Left kidney (tissue), 1 donor: ENCODE measurements at regions not wholly inside any gene's neighbourhood (a gene's known extent, or its start where the extent isn't known, plus 50 kb on each side); places are given as distances from the start of the nearest gene placed in this dataset.
"Not testable (repeated sequence)": the region's sequence is repeated elsewhere in the genome, so short reads cannot be mapped to it uniquely, and the experiment has no call there.

Experiments
- DNase-seq: peaks from one replicate; pipeline ENCODE4 v3.0.0-alpha.2; 2013

- DNase-seq, result peak; percentile 73
Measured at GRCh38 chr2:234156326-234156725, 105.8 kb downstream of the SPP2 start.

GRCh38 chr2:234152835-234153234, 102.3 kb downstream of the SPP2 start:
- DNase-seq, result not testable (repeated sequence)

DNA sequence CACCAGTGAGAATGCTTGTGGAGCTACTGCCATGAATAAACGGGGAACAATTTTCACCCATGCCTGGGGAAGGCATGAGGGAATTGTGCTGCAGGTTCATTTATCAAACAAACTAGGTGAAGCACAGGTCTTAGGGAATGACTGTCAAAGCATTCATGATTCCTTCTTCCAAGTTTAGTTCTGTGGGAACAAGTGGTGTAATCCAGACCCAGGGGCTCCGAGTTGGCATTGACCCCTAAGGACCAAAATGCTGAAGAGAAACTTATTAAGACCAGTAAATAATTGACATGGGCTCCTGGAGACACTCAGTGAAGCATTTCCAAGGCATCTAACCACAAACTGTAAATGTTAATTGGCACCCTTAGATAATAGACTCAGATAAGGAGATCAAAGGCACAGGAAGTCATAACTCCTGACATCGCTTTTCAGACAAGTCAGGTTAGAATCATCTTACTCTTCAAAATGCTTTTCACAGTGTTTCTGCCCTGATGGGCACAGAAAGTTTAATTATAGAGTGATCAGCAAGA, 96.9 kb downstream of the SPP2 start:
- DNase-seq, result peak; percentile 56

DNA sequence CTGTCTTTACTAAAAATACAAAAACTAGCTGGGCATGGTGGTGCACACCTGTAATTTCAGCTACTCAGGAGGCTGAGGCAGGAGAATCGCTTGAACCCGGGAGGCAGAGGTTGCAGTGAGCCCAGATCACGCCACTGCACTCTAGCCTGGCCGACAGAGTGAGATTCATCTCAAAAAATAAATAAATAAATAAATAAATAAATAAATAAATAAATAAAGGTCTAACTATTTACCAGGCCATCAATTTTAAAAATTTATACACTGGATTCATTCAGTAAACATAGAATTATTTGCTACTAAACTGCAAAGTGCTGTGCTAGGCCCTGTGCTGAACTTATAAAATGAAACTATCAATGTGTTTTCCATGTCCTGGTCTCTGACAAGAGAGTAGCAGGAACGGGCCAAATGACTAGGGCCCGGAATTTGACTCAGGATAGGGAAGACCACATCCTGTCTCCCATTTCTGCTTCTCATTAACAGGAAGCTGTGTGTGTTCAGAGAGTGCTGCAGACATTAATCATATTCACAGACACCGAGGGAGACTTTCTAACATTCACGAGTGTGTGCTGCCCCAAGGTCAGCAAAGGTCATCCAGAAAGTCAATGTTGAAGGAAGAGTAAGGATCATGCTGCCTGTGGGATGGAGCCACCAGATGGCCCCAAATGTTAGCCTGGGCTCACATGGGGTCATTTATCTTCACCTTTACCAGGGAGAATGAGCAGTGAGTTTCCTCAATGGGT, 95.8 kb downstream of the SPP2 start:
- no peak for DNase-seq

DNA sequence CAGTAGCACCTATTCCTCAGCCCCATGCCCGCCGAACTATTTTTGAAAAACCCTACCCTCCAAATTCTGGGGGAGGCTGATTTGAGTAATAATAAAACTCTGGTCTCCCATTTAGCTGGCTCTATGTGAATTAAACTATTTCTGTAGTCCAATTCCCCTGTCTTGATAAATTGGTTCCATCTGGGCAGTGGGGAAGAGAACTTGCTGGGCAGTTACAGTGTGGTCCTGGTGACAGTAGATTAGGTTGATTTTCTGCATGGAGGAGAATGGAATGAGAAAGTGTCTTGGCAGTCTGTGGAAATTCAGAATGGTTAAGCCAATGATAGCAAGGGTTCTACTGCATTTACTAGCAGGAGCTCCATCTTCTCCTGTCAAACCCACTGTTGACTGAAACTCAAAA, 95.0 kb downstream of the SPP2 start:
- DNase-seq, result no peak

GRCh38 chr2:234145057-234145456, 94.6 kb downstream of the SPP2 start:
- DNase-seq, result no peak

- no peak for DNase-seq
Measured at GRCh38 chr2:234143896-234144295, 93.4 kb downstream of the SPP2 start.

GRCh38 chr2:234142530-234142929, 92.0 kb downstream of the SPP2 start:
- DNase-seq, result no peak

GRCh38 chr2:234139755-234140154, 89.3 kb downstream of the SPP2 start:
- DNase-seq, result no peak

DNA sequence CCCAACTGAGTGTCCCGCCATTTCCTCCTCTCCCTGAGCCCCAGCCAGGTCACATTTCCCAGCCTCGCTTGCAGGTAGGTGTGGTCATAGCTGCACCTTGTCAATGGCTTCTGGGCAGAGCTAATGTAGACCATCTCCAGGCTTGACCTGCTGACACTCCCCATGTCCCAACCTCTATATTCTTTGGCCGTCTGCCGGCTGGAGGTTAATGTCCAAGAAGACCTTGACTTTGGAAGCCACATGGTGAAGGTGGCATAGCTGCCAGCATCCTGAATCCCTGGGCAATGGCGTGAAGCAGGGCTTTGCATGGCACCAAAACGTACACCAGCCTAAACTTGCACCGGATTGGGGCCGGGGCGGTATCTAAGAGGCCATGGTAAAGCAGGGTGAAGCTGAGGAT, 88.3 kb downstream of the SPP2 start:
- no peak for DNase-seq

DNA sequence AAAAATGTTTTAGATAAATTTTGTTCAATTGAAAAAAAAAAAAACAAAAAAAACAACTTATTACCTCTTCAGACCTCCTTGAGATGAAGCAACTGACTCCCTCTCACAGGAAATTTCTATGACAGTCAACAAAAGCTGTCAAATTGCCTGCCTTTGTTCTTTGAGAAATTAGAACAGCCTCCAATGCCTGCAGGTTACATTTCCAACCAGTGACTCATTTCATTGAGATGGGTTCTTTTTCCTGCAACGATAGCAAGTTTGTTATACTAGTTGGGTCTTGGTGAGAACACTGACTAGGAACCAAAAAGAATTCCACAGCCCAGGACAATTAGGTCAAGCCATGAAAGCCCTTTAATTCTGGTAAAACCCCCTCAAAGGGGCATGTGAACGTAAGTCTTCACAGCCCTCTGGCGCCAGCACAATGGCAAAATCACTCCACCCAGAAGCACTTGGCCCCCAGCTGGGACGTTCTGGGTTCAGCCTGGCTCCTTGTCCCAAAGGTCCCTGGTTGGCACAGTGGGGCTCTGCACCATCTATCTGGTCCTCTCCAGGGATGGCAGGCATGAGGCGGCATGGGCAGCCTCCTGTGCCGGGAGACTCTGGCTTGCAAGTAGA, 87.0 kb downstream of the SPP2 start:
- DNase-seq, result no peak

DNA sequence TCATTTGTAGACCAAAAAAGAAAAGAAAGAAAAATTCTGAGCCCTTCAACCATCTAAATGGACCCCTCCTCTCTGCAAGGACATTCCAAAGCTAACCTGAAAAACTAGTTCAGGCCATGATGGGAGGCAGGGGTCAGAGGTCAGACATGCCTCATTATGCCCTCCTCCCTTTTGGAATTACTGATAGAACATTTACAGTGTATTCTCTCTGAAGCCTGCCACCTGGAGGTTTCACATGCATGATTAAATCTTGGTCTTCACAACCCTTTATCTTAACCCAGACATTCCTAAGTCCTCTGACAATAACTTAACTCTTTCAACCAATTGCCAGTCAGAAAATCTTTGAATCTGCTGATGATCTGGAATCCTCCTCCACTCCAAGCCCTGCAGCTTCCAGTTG, 86.0 kb downstream of the SPP2 start:
- DNase-seq, result no peak

- peak; percentile 77 for DNase-seq
Measured at GRCh38 chr2:234135750-234136221, 85.3 kb downstream of the SPP2 start.

DNA sequence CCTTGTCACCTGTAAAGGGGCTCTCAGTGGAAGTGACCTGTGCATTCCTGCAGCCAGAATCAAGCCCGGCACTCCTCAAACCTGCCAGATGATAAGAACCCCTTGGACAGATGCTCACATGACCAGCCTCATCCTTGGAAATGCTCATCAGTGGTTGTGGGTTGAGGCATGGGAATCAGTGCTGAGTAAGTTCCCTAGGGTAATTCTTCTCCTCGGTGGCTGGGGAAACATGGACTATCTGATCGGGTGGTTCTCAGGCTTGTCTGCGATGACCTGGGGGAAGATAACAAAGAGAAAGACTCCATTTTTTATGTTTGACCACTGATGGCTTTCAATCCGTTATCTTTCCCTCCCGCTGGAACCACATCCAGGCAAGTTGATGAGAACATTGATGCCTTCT, 84.0 kb downstream of the SPP2 start:
- DNase-seq, result no peak

DNA sequence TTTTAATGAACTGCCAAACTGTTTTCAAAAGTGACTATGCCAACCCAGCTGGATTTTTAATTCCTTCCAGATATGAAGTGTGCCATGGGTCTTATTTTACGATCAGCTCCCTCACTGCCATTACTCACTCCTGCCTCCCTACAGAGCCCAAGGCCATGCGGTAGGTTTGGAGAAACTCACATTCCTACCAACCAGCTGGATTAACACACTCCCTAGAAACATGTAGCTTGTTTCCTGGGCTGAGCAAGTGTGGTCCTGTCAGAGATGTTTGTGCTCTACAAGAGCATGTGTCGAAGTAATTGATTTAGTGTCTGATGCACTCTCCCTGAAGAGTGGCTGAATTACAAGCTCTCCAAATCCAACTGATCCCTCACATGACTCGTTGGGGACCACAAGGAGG, 82.5 kb downstream of the SPP2 start:
- DNase-seq, result no peak

GRCh38 chr2:234130777-234131181, 80.3 kb downstream of the SPP2 start:
- DNase-seq, result no peak

DNA sequence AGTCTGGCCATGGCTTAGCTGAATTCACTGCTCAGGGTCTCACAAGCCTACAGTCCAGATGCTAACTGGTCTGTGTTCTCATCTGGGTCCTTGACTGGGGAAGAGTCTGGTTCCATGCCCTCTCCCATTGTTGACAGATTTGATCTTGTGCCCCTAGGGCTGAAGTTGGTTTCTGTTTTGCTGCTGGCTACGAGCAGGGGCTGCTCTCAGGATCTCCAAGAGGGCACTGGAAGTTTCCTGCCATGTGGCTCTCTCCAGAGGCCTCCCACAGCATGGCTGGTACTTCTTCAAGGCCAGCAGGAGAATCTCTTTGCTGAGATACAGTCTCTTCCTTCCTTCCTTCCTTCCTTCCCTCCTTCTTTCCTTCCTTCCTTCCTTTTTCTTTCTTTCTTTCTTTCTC, 78.1 kb downstream of the SPP2 start:
- no peak for DNase-seq
